Epithelial cell of prostate (primary cell): ENCODE measurements at regions not wholly inside any gene's neighbourhood (a gene's known extent, or its start where the extent isn't known, plus 50 kb on each side); places are given as distances from the start of the nearest gene placed in this dataset.
"Not testable (repeated sequence)": the region's sequence is repeated elsewhere in the genome, so short reads cannot be mapped to it uniquely, and the experiment has no call there.

Experiments used
- DNase-seq: peaks from one replicate; pipeline ENCODE4 v3.0.0-alpha.2; 2011; ENCODE audit warnings: low read depth, low spot score
- H3K27ac ChIP-seq: fragments of 450-650 bp; 2 replicates; pipeline ENCODE4 v1.5.1; 2017; ENCODE audit warnings: mild to moderate bottlenecking

- no peak for DNase-seq
- no peak overlapping the region for H3K27ac ChIP-seq
Measured at GRCh38 chr6:14771016-14771415, 474.9 kb upstream of the JARID2 start.

- H3K27ac ChIP-seq = no peak overlapping the region
- DNase-seq = no peak
Measured at GRCh38 chr6:14772188-14772587, 473.7 kb upstream of the JARID2 start.

GRCh38 chr6:14775528-14775927 lies 470.3 kb upstream of the JARID2 start:
- DNase-seq = no peak
- no peak overlapping the region for H3K27ac ChIP-seq

GRCh38 chr6:14776307-14776706 lies 469.6 kb upstream of the JARID2 start:
- H3K27ac ChIP-seq = no peak overlapping the region
- DNase-seq = no peak

- H3K27ac ChIP-seq = no peak overlapping the region
- no peak for DNase-seq
Measured at GRCh38 chr6:14781772-14782525, 463.9 kb upstream of the JARID2 start.

- DNase-seq, H3K27ac ChIP-seq: not testable (repeated sequence)
Measured at GRCh38 chr6:14782921-14783464, 462.9 kb upstream of the JARID2 start.

- no peak for DNase-seq
- no peak overlapping the region for H3K27ac ChIP-seq
Measured at GRCh38 chr6:14783594-14783993, 462.3 kb upstream of the JARID2 start.

- H3K27ac ChIP-seq = no peak overlapping the region
- no peak for DNase-seq
Measured at GRCh38 chr6:14784596-14785492, 461.0 kb upstream of the JARID2 start.

- no peak overlapping the region for H3K27ac ChIP-seq
- DNase-seq = no peak
Measured at GRCh38 chr6:14785493-14785790, 460.4 kb upstream of the JARID2 start.

- DNase-seq = no peak
- no peak overlapping the region for H3K27ac ChIP-seq
Measured at GRCh38 chr6:14786008-14786407, 459.9 kb upstream of the JARID2 start.

GRCh38 chr6:14786455-14786854 lies 459.4 kb upstream of the JARID2 start:
- H3K27ac ChIP-seq = no peak overlapping the region
- no peak for DNase-seq

GRCh38 chr6:14787250-14787649 lies 458.6 kb upstream of the JARID2 start:
- DNase-seq = no peak

GRCh38 chr6:14787677-14788076 lies 458.2 kb upstream of the JARID2 start:
- H3K27ac ChIP-seq = no peak overlapping the region
- DNase-seq = no peak

More at GRCh38 chr6:14787250-14787649, 458.6 kb upstream of the JARID2 start:
- no peak overlapping the region for H3K27ac ChIP-seq

- no peak for DNase-seq
- H3K27ac ChIP-seq = no peak overlapping the region
Measured at GRCh38 chr6:14789996-14790395, 455.9 kb upstream of the JARID2 start.

- DNase-seq = no peak
- H3K27ac ChIP-seq = no peak overlapping the region
Measured at GRCh38 chr6:14790976-14791375, 454.9 kb upstream of the JARID2 start.

- no peak overlapping the region for H3K27ac ChIP-seq
- no peak for DNase-seq
Measured at GRCh38 chr6:14791526-14791925, 454.3 kb upstream of the JARID2 start.

- DNase-seq = peak; percentile 31
- no peak overlapping the region for H3K27ac ChIP-seq
Measured at GRCh38 chr6:14792118-14792955, 453.5 kb upstream of the JARID2 start.

GRCh38 chr6:14795451-14795850 lies 450.4 kb upstream of the JARID2 start:
- DNase-seq = no peak

GRCh38 chr6:14796974-14797762 lies 448.7 kb upstream of the JARID2 start:
- H3K27ac ChIP-seq = peak overlapping the region; percentile 46
- no peak for DNase-seq

More at GRCh38 chr6:14795451-14795850, 450.4 kb upstream of the JARID2 start:
- no peak overlapping the region for H3K27ac ChIP-seq
